Stimulated activated CD8-positive, alpha-beta memory T cell treated with anti-CD3 and anti-CD28 coated beads, Interleukin-2, amount 100 ng/mL, for 48 hours (primary cell): ENCODE measurements at regions not wholly inside any gene's neighbourhood (a gene's known extent, or its start where the extent isn't known, plus 50 kb on each side); places are given as distances from the start of the nearest gene placed in this dataset.

Experiments
- DNase-seq, 2 donors: peaks; one replicate each; pipeline ENCODE4 v3.0.0-alpha.2; 2020; ENCODE audit warnings: low read depth in 2 of 2

DNA sequence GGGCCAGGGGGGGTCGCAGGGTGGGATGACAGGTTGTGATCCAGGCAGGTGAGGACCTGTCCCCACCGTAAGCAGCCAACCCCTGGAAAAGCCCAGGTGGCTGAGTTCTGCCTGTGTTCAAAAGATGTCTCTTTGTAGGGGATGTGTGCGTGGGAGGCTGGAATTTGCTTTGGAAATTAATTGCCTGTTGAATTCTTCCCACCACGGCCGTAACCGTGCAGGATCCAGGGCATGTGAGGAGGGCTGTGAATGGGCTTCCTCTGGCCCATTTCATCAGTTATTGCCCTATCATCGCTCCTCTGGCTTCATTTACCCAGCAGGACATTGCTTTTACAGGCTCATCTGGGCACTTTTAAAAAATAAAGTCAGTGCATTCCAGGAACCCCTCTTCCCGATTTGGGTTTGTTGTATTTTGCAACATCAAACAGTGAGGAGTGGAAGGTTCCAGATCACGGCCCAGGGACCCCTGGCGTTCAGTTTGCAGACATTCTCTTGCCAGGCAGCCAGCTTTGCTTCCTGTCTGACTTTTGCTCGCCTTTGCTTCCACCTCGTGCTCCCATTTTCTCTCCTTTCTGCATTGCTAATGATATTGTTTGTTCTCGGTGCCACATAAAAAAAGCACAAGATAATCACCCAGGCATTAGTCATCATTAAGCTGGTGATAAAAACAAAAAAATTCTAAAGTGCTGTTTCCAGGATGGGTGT is 1306.6 kb downstream of the BRD1 start:
- DNase-seq: no peak

DNA sequence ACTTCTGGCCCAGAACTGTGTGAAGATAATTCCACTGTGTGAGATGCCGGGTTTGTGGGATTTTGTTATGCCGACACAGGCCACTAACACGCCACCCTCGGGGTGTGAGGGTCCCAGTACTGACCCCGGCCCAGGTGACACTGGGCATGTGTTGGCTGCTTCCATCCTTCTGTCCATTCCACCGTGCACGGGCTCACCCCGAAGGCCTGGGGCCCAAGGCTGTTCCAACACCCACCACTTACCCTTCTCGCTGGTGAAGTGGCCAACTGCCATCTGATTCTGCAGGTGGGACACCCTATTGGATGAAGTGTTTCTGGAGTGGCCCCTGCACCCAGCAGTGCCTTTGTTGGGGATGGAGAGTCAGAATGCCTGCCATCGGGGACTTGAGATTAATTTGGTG is 1307.5 kb downstream of the BRD1 start:
- no peak for DNase-seq

DNA sequence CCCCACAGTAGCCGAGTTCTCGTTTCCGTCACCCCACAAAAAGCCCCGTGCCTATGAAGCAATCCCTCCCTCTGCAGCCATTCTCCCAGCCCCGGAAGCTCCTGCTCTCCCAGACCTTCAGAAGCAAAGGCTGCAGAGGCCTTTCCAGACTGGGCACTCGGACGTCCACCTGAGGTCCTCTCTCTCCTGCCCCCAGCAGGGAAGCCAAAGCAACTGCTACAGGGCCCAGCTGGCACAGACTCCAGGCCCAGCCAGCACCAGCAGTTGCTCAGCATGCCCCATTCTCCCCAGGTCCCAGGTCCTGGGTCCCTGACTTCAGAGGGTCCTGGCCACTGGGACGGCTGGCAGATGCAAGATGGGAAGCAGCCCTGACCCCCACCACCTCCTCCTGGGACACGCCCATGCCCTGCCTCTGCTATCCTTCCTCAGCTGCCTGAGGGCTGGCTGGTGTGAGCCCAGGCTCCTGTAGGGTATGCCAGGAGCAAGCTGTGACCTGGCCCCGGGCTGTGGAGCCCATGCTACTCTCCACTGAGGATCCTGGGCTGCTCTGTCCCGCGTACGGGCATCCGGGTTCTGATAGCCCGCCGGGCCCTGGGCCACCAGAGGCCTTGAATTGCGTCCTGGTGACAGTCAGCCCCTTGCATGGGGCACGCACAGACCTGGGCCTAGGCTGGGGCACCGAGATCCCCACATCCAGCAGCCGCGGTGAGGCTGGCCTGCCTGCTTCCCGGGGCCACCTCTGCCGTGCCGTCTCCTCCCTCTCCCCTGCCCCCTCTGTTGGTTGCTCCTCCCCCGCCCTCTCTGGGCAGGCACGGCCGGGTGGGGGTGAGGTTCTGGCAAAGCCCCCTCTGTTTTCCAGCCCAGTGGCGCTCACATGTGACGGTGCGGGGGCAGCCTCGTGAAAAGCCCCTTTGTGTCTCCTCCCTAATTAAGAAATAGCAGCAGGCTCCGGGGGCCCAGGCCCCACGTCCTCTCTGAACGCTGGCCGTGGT is 1310.3 kb downstream of the BRD1 start:
- no peak for DNase-seq

DNA sequence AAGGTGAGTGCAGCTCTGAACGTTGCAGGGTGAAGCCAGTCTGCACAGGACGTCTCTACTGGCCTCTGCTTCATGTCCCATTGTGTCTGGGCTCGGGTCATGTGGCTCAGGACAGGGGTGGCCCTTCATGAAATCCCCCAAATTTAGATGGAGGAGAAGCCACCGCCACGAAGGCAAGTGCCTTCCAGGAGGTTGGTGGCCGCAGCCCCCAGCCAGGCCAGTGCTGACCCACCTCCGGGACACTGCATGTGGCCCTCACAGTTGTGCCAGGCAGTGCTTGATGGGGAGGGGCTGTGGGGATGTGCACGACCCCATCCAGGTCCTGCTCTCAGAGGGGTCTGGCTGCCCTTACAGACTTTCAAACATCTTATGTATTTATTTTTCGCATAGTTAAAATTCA is 1311.1 kb downstream of the BRD1 start:
- no peak for DNase-seq

- no peak for DNase-seq
Observed at GRCh38 chr22:48515571-48516200, 1312.0 kb downstream of the BRD1 start.

DNA sequence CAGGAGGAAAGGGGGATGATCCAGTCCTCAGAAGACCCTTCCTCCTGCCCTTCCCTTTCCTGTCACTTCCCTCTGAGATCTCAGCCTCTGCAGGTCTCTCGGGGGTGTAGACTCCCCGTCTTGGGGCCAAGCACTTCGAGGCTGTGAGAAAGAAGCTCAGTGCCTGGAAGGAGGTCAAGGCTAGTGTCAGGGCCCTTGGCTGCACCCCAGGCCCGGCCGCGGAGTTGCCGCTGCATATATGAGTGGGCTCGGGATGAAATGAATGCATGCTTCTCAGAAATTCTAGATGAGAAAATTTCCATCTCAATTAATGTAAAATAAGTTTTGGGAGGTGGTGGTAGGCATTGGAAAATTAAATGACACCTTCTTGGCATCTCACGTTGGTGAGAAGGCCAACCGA is 1313.7 kb downstream of the BRD1 start:
- DNase-seq: no peak

GRCh38 chr22:48513446-48513845 is 1314.2 kb downstream of the BRD1 start:
- no peak for DNase-seq

DNA sequence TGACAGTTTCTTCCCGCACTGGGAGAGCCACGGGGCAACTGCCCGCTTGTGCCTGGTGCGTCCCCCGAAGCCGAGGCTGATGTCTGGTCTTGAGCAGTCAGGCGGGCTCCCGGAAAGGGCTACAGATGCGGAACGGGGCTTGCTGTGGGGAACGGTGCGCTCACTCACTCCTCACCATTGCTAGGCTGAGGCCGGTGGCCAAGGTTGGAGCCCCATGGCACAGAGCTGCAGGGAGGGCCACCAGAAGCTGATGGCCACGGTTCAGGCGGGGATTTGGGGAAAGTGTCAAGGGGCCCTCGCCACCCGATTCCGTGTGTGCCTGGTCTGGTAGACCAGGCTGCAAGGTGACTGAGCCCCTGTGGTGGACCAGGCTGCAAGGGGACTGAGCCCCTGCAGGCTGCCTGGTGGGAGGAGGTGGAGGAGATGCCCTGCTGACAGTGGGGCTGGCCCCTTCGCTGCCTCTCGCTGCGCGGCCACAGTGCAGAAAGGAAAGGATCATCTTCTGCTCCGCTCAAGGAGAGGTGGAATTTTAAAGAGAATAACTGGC is 1315.8 kb downstream of the BRD1 start:
- no peak for DNase-seq

DNA sequence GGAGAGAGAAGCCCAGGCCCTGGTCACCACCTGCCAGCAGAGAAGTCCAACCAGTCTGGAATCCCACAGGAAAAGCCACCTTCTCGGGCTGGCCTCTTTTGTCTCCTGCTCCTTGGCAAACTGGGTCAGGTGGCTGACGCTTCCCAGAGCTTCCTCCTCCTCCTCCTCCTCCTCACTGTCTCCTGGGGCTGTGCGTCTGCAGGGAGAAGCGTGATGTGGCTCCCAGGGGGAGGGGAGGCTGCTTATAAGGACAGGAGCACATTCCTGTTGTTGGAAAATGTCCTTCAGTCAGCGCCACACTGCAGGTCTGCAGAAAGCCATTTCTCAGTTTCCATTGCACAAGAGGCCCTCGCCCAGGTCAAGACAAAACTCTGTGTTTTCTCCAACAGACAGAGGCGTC is 1316.5 kb downstream of the BRD1 start:
- DNase-seq: no peak

- DNase-seq: no peak
Observed at GRCh38 chr22:48510599-48510998, 1317.1 kb downstream of the BRD1 start.

GRCh38 chr22:48507595-48508350 is 1319.9 kb downstream of the BRD1 start:
- DNase-seq: no peak

- DNase-seq: no peak
Observed at GRCh38 chr22:48507171-48507570, 1320.5 kb downstream of the BRD1 start.

GRCh38 chr22:48506506-48507145 is 1321.0 kb downstream of the BRD1 start:
- DNase-seq: no peak

DNA sequence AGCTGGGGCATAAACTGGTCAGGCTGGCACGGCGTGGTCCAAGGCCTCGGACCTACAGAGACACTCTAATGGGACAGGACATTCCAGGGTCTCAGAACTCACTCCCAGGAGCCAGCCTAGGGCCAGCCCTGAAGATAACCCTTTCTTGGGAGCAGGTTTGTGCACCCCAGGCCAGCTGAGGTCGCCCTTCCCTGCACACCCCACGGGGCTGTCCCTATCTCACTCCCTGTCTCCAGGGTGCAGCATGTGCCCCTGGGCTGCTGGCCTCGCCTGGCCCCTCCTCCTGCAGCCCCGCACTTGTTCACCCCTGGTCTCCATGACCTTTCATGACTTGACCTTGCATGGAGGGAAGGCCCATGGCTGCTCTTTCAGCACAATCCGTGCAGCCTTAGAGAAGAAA is 1321.8 kb downstream of the BRD1 start:
- DNase-seq: no peak

GRCh38 chr22:48504519-48505140 is 1323.0 kb downstream of the BRD1 start:
- no peak for DNase-seq

GRCh38 chr22:48503876-48504275 is 1323.8 kb downstream of the BRD1 start:
- no peak for DNase-seq

- DNase-seq: no peak
Observed at GRCh38 chr22:48503035-48503625, 1324.5 kb downstream of the BRD1 start.

- DNase-seq: no peak
Observed at GRCh38 chr22:48501231-48501750, 1326.4 kb downstream of the BRD1 start.

GRCh38 chr22:48500471-48501230 is 1327.0 kb downstream of the BRD1 start:
- no peak for DNase-seq
